CD4-positive, CD25-positive, alpha-beta regulatory T cell (primary cell): ENCODE measurements at regions not wholly inside any gene's neighbourhood (a gene's known extent, or its start where the extent isn't known, plus 50 kb on each side); places are given as distances from the start of the nearest gene placed in this dataset.

Source experiments
- ATAC-seq, 2 donors: fragments of 150-1000 bp; cut with Tn5 transposase; one replicate each; pipeline ENCODE4 v1.10.0; 2021; ENCODE audit warnings: low read depth in 2 of 2, moderate number of reproducible peaks in 2 of 2, moderate library complexity in 1 of 2
- DNase-seq, 3 donors: peaks; one replicate each; pipeline versions ENCODE4 v3.0.0 to v3.0.0-alpha.2; 2012 to 2022; ENCODE audit warnings: mixed read lengths in 1 of 3
- H3K27ac ChIP-seq: one replicate; pipeline ENCODE4 v1.7.0; 2013; ENCODE audit warnings: mild to moderate bottlenecking, low read length; ENCODE audit not compliant: insufficient read depth, poor library complexity, severe bottlenecking
- H3K27me3 ChIP-seq: one replicate; pipeline ENCODE4 v1.7.0; 2013; ENCODE audit warnings: low read length; ENCODE audit not compliant: control insufficient read depth, insufficient read depth
- H3K36me3 ChIP-seq: one replicate; pipeline ENCODE4 v1.7.0; 2013; ENCODE audit warnings: mild to moderate bottlenecking, low read length, moderate library complexity; ENCODE audit not compliant: control insufficient read depth, insufficient read depth
- H3K4me1 ChIP-seq: 2 replicates; pipeline ENCODE4 v1.7.0; 2013; ENCODE audit warnings: mild to moderate bottlenecking, low read length; ENCODE audit not compliant: insufficient read depth, control insufficient read depth, poor library complexity, severe bottlenecking
- H3K4me3 ChIP-seq: one replicate; pipeline ENCODE4 v1.7.0; 2013; ENCODE audit warnings: low read depth, mild to moderate bottlenecking, low read length, moderate library complexity
- H3K9me3 ChIP-seq, 2 experiments: 1 replicate in 1 of 2; 2 replicates in 1 of 2; pipeline ENCODE4 v1.7.0; 2013; ENCODE audit warnings: low read length in 2 of 2, mild to moderate bottlenecking in 1 of 2, moderate library complexity in 1 of 2; ENCODE audit not compliant: control insufficient read depth in 2 of 2
- H3K27ac Mint-ChIP-seq, 3 donors: one replicate each; pipeline ENCODE4 v1.8.0; 2020 to 2022; ENCODE audit warnings: mild to moderate bottlenecking in 3 of 3, mixed read lengths in 3 of 3, moderate library complexity in 2 of 3
- H3K27me3 Mint-ChIP-seq: one replicate; pipeline ENCODE4 v1.8.0; 2022; ENCODE audit warnings: mild to moderate bottlenecking, mixed read lengths
- H3K36me3 Mint-ChIP-seq: one replicate; pipeline ENCODE4 v1.8.0; 2020; ENCODE audit warnings: mixed read lengths
- H3K4me1 Mint-ChIP-seq, 4 donors: one replicate each; pipeline ENCODE4 v1.8.0; 2020 to 2022; ENCODE audit warnings: mixed read lengths in 4 of 4, mild to moderate bottlenecking in 1 of 4
- H3K4me3 Mint-ChIP-seq, 4 donors: one replicate each; pipeline ENCODE4 v1.8.0; 2020 to 2022; ENCODE audit warnings: mild to moderate bottlenecking in 4 of 4, mixed read lengths in 4 of 4, moderate library complexity in 3 of 4
- H3K9me3 Mint-ChIP-seq, 7 donors: one replicate each; pipeline ENCODE4 v1.8.0; 2020 to 2022; ENCODE audit warnings: mixed read lengths in 7 of 7, mild to moderate bottlenecking in 3 of 7, moderate library complexity in 2 of 7

- Histone ChIP-seq H3K9me3 (no peaks in the 10 kb centered on the region), H3K4me1 (no peaks in the 10 kb centered on the region), H3K27me3 (no peaks in the 10 kb centered on the region), H3K36me3 (no peaks in the 10 kb centered on the region), H3K4me3 (no peak overlapping the region), H3K27ac (no peak overlapping the region)
- Mint-ChIP-seq H3K9me3 (peaks cover 0 to 7% (median 1%) of the 10 kb centered on the region in 7 donors), H3K4me1 (no peaks in the 10 kb centered on the region), H3K27me3 (peaks cover 8% of the 10 kb centered on the region), H3K36me3 (no peaks in the 10 kb centered on the region), H3K27ac (no peak overlapping the region), H3K4me3 (no peak overlapping the region)
- ATAC-seq (no peak), DNase-seq (no peak)
Observed at GRCh38 chr17:12296209-12296625, 275.5 kb downstream of the MAP2K4 start.

GRCh38 chr17:12301551-12301950 is 280.9 kb downstream of the MAP2K4 start:
- H3K36me3 Mint-ChIP-seq: no peaks in the 10 kb centered on the region
- H3K4me1 ChIP-seq: no peaks in the 10 kb centered on the region
- peaks cover 4% of the 10 kb centered on the region for H3K27me3 Mint-ChIP-seq
- no peak overlapping the region for H3K27ac ChIP-seq
- H3K4me3 Mint-ChIP-seq: no peak overlapping the region
- peaks cover 0 to 5% (median 1%) of the 10 kb centered on the region in 7 donors for H3K9me3 Mint-ChIP-seq
- DNase-seq (no peak), ATAC-seq (no peak)
- no peaks in the 10 kb centered on the region for H3K9me3 ChIP-seq
- H3K27ac Mint-ChIP-seq: no peak overlapping the region
- H3K4me1 Mint-ChIP-seq: no peaks in the 10 kb centered on the region
- no peak overlapping the region for H3K4me3 ChIP-seq
- H3K36me3 ChIP-seq: no peaks in the 10 kb centered on the region
- H3K27me3 ChIP-seq: no peaks in the 10 kb centered on the region

- DNase-seq (no peak), ATAC-seq (no peak)
- peaks cover 0 to 3% (median 0%) of the 10 kb centered on the region in 7 donors for H3K9me3 Mint-ChIP-seq
- H3K27me3 Mint-ChIP-seq: peaks cover 4% of the 10 kb centered on the region
- H3K9me3 ChIP-seq: no peaks in the 10 kb centered on the region
- H3K4me3 ChIP-seq: no peak overlapping the region
- H3K4me1 ChIP-seq: no peaks in the 10 kb centered on the region
- H3K36me3 Mint-ChIP-seq: no peaks in the 10 kb centered on the region
- peak overlapping the region in 1 of 3 donors; percentile 45 for H3K27ac Mint-ChIP-seq
- no peaks in the 10 kb centered on the region for H3K4me1 Mint-ChIP-seq
- H3K27me3 ChIP-seq: no peaks in the 10 kb centered on the region
- no peaks in the 10 kb centered on the region for H3K36me3 ChIP-seq
- H3K27ac ChIP-seq: no peak overlapping the region
- H3K4me3 Mint-ChIP-seq: no peak overlapping the region
Observed at GRCh38 chr17:12302711-12303110, 282.0 kb downstream of the MAP2K4 start.

- ATAC-seq (no peak), DNase-seq (no peak)
- Mint-ChIP-seq H3K27ac (no peak overlapping the region), H3K27me3 (no peaks in the 10 kb centered on the region), H3K36me3 (no peaks in the 10 kb centered on the region), H3K9me3 (peaks cover 2 to 27% (median 13%) of the 10 kb centered on the region in 7 donors), H3K4me1 (no peaks in the 10 kb centered on the region), H3K4me3 (no peak overlapping the region)
- H3K9me3 ChIP-seq: peaks cover 0 to 5% of the 10 kb centered on the region in 2 experiments
- no peak overlapping the region for H3K27ac ChIP-seq
- no peak overlapping the region for H3K4me3 ChIP-seq
- H3K4me1 ChIP-seq: no peaks in the 10 kb centered on the region
- H3K36me3 ChIP-seq: no peaks in the 10 kb centered on the region
- H3K27me3 ChIP-seq: no peaks in the 10 kb centered on the region
Observed at GRCh38 chr17:12310811-12311210, 290.1 kb downstream of the MAP2K4 start.

- Mint-ChIP-seq H3K36me3 (no peaks in the 10 kb centered on the region), H3K4me1 (no peaks in the 10 kb centered on the region), H3K4me3 (no peak overlapping the region), H3K9me3 (peaks cover 2 to 27% (median 13%) of the 10 kb centered on the region in 7 donors), H3K27me3 (no peaks in the 10 kb centered on the region), H3K27ac (no peak overlapping the region)
- DNase-seq: no peak
- Histone ChIP-seq H3K27ac (no peak overlapping the region), H3K36me3 (no peaks in the 10 kb centered on the region), H3K4me1 (no peaks in the 10 kb centered on the region), H3K9me3 (peaks cover 0 to 5% of the 10 kb centered on the region in 2 experiments), H3K4me3 (no peak overlapping the region), H3K27me3 (no peaks in the 10 kb centered on the region)
- no peak for ATAC-seq
Observed at GRCh38 chr17:12312692-12313091, 292.0 kb downstream of the MAP2K4 start.

GRCh38 chr17:12313786-12314185 is 293.1 kb downstream of the MAP2K4 start:
- Histone ChIP-seq H3K27ac (no peak overlapping the region), H3K4me3 (no peak overlapping the region), H3K36me3 (no peaks in the 10 kb centered on the region), H3K4me1 (no peaks in the 10 kb centered on the region), H3K27me3 (no peaks in the 10 kb centered on the region), H3K9me3 (peaks cover 0 to 5% of the 10 kb centered on the region in 2 experiments)
- DNase-seq (no peak), ATAC-seq (no peak)
- Mint-ChIP-seq H3K9me3 (peaks cover 2 to 27% (median 13%) of the 10 kb centered on the region in 7 donors), H3K27ac (no peak overlapping the region), H3K4me3 (no peak overlapping the region), H3K27me3 (no peaks in the 10 kb centered on the region), H3K36me3 (no peaks in the 10 kb centered on the region), H3K4me1 (no peaks in the 10 kb centered on the region)

- Histone ChIP-seq H3K4me1 (no peaks in the 10 kb centered on the region), H3K27me3 (no peaks in the 10 kb centered on the region), H3K27ac (no peak overlapping the region), H3K4me3 (no peak overlapping the region), H3K9me3 (peaks cover 0 to 5% of the 10 kb centered on the region in 2 experiments), H3K36me3 (no peaks in the 10 kb centered on the region)
- Mint-ChIP-seq H3K4me3 (no peak overlapping the region), H3K27me3 (no peaks in the 10 kb centered on the region), H3K36me3 (no peaks in the 10 kb centered on the region), H3K4me1 (no peaks in the 10 kb centered on the region), H3K9me3 (peaks cover 2 to 30% (median 12%) of the 10 kb centered on the region in 7 donors), H3K27ac (no peak overlapping the region)
- DNase-seq (no peak), ATAC-seq (no peak)
Observed at GRCh38 chr17:12316021-12316420, 295.3 kb downstream of the MAP2K4 start.

- H3K9me3 Mint-ChIP-seq: peaks cover 0 to 22% (median 5%) of the 10 kb centered on the region in 7 donors
- DNase-seq: no peak
Observed at GRCh38 chr17:12318571-12319266, 298.0 kb downstream of the MAP2K4 start.

More at GRCh38 chr17:12318571-12319266, 298.0 kb downstream of the MAP2K4 start:
- no peaks in the 10 kb centered on the region for H3K36me3 Mint-ChIP-seq
- Histone ChIP-seq H3K4me1 (no peaks in the 10 kb centered on the region), H3K4me3 (no peak overlapping the region), H3K9me3 (peaks cover 0 to 5% of the 10 kb centered on the region in 2 experiments), H3K36me3 (no peaks in the 10 kb centered on the region), H3K27ac (no peak overlapping the region), H3K27me3 (no peaks in the 10 kb centered on the region)
- no peaks in the 10 kb centered on the region for H3K27me3 Mint-ChIP-seq
- ATAC-seq: no peak
- H3K27ac Mint-ChIP-seq: no peak overlapping the region
- no peaks in the 10 kb centered on the region for H3K4me1 Mint-ChIP-seq
- H3K4me3 Mint-ChIP-seq: no peak overlapping the region
